Thyroid gland (tissue), 4 donors: ENCODE measurements at regions not wholly inside any gene's neighbourhood (a gene's known extent, or its start where the extent isn't known, plus 50 kb on each side); places are given as distances from the start of the nearest gene placed in this dataset.

ENCODE experiments used
- CTCF ChIP-seq, 6 experiments: fragments of 200-600 bp in 3 of 6; fragments of 450-650 bp in 3 of 6; sonication (generic) in 3 of 6; IDR thresholded peaks; one replicate each; pipeline ENCODE4 v1.5.1; 2016 to 2019; ENCODE audit warnings: antibody characterized with exemption in 6 of 6, mild to moderate bottlenecking in 2 of 6, inconsistent platforms in 1 of 6, moderate library complexity in 1 of 6
- POLR2A ChIP-seq, 2 donors: fragments of 450-650 bp; IDR thresholded peaks; one replicate each; pipeline ENCODE4 v1.6.1; 2017; ENCODE audit warnings: antibody characterized with exemption in 2 of 2, mild to moderate bottlenecking in 2 of 2, moderate library complexity in 1 of 2

- TF ChIP-seq POLR2A (IDR thresholded peaks at IDR 0.05) (no peak), CTCF (IDR thresholded peaks at IDR 0.05) (no peak)
These were observed 682.9 kb upstream of the LRRTM1 start for GRCh38 chr2:80987466-80987865.
